Stimulated activated CD8-positive, alpha-beta memory T cell treated with anti-CD3 and anti-CD28 coated beads, Interleukin-4, amount 100 ng/mL, for 48 hours (primary cell): ENCODE measurements at regions not wholly inside any gene's neighbourhood (a gene's known extent, or its start where the extent isn't known, plus 50 kb on each side); places are given as distances from the start of the nearest gene placed in this dataset.

Source experiments
- DNase-seq: peaks from one replicate; pipeline ENCODE4 v3.0.0-alpha.2; 2020

GRCh38 chr11:116099541-116099940, 595.3 kb upstream of the CADM1 start:
- no peak for DNase-seq

- DNase-seq = no peak
These were observed 592.2 kb upstream of the CADM1 start for GRCh38 chr11:116096272-116096995.

DNA sequence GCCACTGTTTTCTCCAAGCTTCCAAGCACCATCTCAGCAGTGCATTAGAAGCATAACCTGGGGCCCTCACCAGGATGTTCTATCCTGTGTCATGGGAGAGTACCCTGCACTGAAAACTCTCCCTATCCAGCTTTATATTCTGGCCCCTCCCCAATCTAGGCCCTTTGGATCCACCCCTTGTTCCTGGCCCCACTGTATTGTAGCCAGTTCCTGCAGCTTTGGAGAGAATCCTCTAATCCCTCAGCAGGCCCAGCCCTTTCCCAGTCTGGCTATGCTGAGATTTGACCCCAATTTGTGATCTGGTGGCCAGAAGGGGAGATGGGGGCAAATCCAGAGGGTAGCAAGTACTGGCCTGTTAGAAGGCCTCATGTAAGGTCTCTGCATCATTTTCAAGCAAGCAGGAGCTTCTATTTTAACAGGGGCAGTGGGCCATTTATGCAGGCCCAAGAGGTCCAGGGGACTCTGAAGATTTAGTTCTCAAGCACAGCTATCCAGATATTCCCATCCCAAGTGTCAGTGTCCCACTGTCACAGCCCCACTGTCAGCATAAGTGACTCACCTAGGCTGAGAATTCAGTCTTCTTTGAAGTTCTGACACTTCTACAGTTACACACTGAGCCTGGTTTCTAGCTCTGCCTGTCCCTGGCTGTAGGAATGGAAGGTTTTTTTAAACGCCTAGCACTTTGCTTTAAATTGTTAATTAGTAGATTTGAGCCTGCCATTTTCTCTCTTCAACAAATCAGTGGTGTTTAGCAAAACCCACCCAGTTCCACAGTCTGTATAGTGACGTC, 589.5 kb upstream of the CADM1 start:
- no peak for DNase-seq

- no peak for DNase-seq
These were observed 588.9 kb upstream of the CADM1 start for GRCh38 chr11:116093065-116093464.

DNA sequence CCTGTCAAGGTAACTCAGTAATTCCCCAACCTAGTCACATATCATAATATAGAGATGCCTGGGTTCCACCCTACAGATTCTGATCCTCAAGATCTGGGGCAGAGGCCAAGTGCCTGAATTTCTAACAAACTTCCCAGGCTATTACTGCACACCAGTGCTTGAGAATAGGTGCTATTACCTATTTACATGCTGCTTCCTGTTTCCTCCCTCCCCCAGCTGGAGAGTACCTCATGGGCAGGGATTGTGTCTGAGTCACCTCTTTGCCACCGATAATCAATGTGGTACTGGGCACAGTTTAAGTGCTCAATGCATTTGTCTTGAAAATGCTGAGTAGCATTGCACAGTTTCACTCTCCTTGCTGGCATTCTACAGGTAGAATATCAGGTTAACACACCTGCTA, 582.2 kb upstream of the CADM1 start:
- no peak for DNase-seq

- DNase-seq = no peak
These were observed 580.9 kb upstream of the CADM1 start for GRCh38 chr11:116085031-116085635.

- DNase-seq = no peak
These were observed 580.3 kb upstream of the CADM1 start for GRCh38 chr11:116084511-116084910.

- DNase-seq = no peak
These were observed 578.0 kb upstream of the CADM1 start for GRCh38 chr11:116082256-116082655.

GRCh38 chr11:116079580-116079979, 575.4 kb upstream of the CADM1 start:
- no peak for DNase-seq

- DNase-seq = no peak
These were observed 573.9 kb upstream of the CADM1 start for GRCh38 chr11:116078101-116078591.

GRCh38 chr11:116077092-116077491, 572.9 kb upstream of the CADM1 start:
- no peak for DNase-seq

DNA sequence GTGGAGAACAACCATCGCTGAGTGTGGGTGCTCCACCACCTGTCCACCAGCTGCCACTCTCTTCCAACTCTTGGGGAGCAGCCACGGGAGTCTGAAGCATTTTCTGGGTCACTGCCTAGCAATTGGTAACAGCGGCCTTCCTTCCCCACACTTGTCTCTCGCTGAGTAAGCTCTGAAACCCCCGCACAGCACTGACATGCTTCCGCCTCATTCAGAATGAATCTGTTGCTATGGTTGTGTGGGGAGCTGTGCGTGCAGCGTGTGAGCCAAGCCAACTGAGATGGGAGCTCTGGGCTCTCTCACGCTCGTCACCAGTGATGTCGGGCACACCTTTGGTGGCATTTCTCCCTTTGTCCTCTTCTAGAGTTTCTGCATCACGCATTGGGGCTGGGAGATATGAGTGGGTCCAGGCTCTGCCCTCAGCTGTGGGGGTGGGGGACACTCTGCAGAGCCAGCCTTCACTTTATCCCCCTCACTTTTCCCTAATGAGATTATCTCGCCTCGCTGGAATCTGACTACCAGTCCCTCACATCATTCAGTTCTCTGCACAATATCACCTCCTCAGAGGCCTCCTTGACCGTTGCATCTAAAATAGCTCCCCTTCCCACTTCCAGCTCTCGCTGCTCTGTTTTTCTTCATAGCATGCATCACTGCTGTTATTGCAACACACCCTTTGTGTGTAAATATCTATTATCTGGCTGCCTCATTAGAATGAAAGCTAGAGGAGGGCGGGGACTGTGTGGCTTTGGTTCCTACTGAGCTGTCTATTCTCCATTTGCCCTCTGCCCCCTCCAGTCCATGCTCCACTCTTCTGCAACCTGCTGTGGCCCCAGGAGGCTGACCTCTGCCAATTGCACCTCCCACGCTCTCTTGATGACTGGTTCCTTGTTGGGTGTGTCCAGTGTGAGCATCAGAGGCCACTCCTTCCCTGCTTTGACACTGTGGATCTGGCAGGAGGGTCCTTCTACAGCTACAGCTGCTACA, 569.9 kb upstream of the CADM1 start:
- DNase-seq = no peak

GRCh38 chr11:116072601-116073410, 568.6 kb upstream of the CADM1 start:
- peak; percentile 25 for DNase-seq

- DNase-seq = no peak
These were observed 567.9 kb upstream of the CADM1 start for GRCh38 chr11:116072133-116072532.

GRCh38 chr11:116071241-116071640, 567.0 kb upstream of the CADM1 start:
- DNase-seq = no peak

DNA sequence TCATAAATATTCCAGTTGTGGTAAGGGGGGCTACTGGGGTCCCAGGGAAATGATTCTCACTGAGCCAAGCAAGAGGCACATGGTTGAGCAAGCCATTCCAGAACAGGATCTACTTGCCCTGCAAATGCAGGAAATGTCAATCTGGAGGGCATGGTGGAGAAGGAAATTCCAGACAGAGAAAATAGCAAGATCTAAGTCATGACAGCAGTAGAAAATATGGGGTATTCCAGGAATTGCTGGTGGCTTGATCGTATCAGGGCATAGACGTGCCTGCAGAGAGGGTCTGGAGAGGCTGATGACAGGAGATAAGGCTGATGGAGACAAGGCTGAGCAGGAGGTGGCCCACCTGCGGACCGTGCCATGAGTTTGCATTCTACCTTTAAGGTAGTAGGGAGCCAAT, 566.3 kb upstream of the CADM1 start:
- DNase-seq = no peak

DNA sequence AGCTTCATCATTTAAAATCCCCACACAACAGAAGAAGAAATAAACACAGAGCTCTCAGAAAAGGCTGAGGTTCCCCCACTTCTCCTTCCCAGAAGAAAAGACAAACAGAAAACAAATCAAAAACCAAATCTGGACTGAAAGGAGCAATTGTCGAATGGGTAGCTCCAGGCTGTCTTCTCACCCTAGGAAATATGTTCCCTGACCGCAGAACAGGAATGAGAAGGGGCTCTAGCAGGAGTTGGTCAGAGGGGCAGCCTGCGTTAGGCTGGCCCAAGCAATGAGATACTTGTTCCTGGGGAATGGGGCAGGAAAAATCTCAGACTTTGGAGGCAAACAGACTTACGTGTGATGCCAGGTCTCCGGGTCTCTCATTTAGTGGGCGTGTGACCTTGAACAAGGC, 562.6 kb upstream of the CADM1 start:
- DNase-seq = no peak

GRCh38 chr11:116065986-116066385, 561.8 kb upstream of the CADM1 start:
- no peak for DNase-seq

GRCh38 chr11:116065191-116065895, 561.1 kb upstream of the CADM1 start:
- no peak for DNase-seq

DNA sequence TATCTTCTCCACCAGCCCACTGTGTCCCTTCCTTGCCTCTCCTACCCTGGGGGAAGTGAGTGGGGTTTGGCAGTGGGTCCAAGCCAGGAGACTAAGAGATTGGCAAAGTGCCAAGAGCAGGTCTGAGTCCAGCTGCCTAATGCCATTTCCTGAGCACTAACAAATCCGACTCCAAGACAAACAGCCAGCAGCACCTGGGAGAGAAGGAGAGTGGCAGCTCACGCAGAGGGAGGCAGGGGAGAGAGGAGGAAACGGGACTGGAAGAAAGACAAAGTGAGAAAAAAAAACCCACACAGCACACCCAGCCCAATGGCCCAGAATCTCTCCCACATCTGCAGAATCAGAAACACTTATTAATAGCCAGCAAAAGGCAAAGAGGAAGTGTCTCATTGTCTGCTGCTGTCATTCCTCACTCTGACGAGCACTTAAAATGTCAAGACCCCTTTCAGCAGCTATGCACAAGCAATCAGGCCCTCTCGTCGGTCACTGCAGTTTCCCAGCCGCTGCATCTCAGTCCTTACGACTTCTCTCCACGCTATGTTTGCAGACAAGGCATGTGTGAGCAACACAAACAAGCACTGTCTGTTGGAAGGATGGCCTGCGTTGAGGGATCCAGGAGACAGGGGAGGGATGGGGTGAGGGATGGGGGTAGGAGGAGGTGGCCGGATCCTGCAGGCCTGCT, 558.4 kb upstream of the CADM1 start:
- DNase-seq = no peak

- no peak for DNase-seq
These were observed 557.9 kb upstream of the CADM1 start for GRCh38 chr11:116062129-116062489.
